HAP-1 (cell line): ENCODE measurements at regions not wholly inside any gene's neighbourhood (a gene's known extent, or its start where the extent isn't known, plus 50 kb on each side); places are given as distances from the start of the nearest gene placed in this dataset.

Experiments
- DNase-seq, 2 experiments: peaks; one replicate each; pipeline ENCODE4 v3.0.0-alpha.2; 2016 to 2020; ENCODE audit warnings: low spot score in 2 of 2
- H3K27me3 ChIP-seq: fragments of 250-450 bp; sonication (Bioruptor Pico); 2 replicates; pipeline ENCODE4 v1.5.1; 2020; ENCODE audit warnings: low read depth, mild to moderate bottlenecking, moderate library complexity
- H3K36me3 ChIP-seq: fragments of 250-450 bp; sonication (Bioruptor Pico); replicated peaks from 2 replicates; pipeline ENCODE4 v1.5.1; 2020; ENCODE audit warnings: mild to moderate bottlenecking
- H3K4me1 ChIP-seq: fragments of 250-450 bp; sonication (Bioruptor Pico); 2 replicates; pipeline ENCODE4 v1.5.1; 2020; ENCODE audit warnings: mild to moderate bottlenecking
- H3K4me3 ChIP-seq: fragments of 250-450 bp; sonication (Bioruptor Pico); 2 replicates; pipeline ENCODE4 v1.5.1; 2020; ENCODE audit warnings: mild to moderate bottlenecking, moderate library complexity
- H3K9me3 ChIP-seq: fragments of 250-450 bp; sonication (Bioruptor Pico); 2 replicates; pipeline ENCODE4 v1.5.1; 2020; ENCODE audit warnings: mild to moderate bottlenecking, moderate library complexity
- in situ Hi-C: fragments of 300-500 bp; cut with MboI; formaldehyde crosslinking; loops from 3 replicates; pipeline ENCODE4 v1.14.3; 2020; ENCODE audit warnings: low sequenced_read_pairs, inconsistent platforms, mixed read lengths

DNA sequence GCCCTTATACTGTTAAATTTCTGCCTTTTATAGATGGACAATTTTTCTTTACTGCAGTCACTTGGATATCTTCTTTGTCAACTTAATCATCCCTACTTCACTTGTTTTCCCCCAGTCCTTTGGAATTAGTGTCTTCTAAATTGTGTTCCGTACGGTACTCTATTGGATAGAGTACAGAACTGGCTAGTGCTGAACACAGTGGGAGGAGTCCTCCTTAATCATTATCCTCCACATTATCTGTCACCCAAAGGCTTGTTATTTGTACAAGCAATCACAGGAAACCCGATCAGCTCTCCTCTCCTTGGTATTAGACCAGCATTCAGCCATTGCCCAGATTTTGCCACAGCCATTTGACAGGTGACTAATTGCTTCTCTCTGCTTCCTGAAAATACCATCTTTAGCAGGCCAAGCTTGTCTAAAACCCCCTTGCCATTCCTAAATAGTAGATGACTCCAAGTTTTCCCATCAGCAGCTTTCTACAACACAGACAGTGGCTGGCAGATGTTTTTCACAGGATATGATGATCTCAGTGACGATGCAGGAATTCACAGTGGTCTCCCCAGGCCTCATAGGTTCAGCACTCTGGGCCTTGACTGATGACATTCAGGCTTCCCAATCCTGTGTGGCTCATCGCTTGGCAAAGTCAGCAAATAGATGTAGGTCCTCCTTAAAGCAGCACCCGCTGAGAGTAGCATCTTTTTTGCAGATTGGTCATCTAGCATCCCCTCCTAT is 216.0 kb upstream of the RGS6 start:
- in situ Hi-C loops, result no loop called here

DNA sequence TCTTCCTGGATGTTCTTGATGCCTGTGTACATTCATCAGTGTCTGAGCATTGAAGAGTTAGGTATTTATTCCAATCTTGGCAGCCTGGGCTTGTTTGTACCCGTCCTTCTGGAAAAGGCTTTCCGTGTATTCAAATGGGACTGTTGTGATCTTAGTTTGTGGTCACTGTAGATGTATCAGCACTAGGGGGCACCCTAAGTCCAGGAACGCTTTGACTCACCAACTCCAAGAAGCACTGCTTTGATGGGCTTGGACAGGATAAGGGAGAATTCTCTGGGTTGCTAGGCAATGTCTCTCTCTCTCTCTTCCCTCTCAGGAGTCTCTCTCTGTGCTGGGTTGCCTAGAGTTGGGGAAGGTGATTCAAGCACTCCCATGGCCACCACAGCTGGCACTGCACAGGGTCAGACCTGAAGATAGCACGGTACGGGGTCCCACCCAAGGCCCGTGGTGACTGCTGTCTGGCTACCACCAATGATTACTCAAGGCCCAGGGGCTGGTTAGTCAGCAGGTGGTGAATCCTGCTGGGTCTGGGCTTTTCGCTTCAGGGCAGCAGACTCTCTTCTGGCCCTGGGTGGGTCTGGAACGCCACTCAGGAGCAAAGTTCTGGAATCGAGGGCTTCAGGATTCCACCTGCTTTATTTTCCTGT is 211.1 kb upstream of the RGS6 start:
- DNase-seq, result peak; percentile 66 to 80
- Histone ChIP-seq H3K36me3 (no peaks in the 10 kb centered on the region), H3K27me3 (no peaks in the 10 kb centered on the region), H3K9me3 (no peaks in the 10 kb centered on the region), H3K4me3 (no peak overlapping the region), H3K4me1 (no peaks in the 10 kb centered on the region)
- in situ Hi-C loops, result no loop called here

More for the DNA sequence above, 216.0 kb upstream of the RGS6 start:
- Histone ChIP-seq H3K9me3 (no peaks in the 10 kb centered on the region), H3K4me1 (peaks cover 41% of the 10 kb centered on the region), H3K27me3 (no peaks in the 10 kb centered on the region), H3K4me3 (no peak overlapping the region), H3K36me3 (no peaks in the 10 kb centered on the region)
- DNase-seq, result no peak

DNA sequence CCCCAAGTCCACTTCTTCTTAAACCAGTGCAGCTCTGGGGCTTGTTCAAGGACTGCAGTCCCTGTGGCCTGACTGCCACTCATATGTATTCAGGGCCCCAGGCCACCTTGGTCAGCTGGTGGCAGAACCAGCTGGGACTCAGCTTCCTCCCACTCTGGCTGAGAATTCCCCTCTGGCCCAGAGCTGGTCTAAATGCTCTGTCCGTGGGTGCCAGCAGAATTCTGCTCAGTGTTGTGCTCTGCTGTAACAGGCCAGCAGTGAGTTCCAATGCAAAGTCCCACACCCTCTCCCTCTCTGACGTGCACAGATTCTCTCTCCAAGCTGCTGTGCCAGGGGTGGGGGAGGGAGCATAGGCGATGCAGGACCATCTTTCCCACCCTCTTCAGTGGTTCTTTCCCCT is 210.4 kb upstream of the RGS6 start:
- no peaks in the 10 kb centered on the region for H3K9me3 ChIP-seq
- H3K36me3 ChIP-seq, result no peaks in the 10 kb centered on the region
- no peaks in the 10 kb centered on the region for H3K4me1 ChIP-seq
- no peak overlapping the region for H3K4me3 ChIP-seq
- in situ Hi-C loops, result no loop called here
- DNase-seq, result no peak
- H3K27me3 ChIP-seq, result no peaks in the 10 kb centered on the region

DNA sequence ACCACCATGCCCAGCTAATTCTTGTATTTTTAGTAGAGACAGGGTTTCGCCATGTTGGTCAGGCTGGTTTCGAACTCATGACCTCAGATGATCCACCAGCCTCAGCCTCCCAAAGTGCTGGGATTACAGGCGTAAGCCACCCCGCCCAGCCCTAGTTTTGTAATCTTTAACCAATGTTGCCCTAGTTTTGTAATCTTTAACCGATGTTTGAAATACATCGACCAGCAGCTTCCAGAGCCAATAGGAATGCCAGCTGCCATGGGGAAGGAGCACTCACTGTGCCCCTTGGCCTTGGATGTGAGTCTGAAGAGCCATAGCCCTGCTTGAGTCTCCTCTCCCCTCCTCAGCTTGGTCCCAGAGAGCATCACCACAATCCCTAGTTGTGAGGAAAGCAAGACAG is 209.3 kb upstream of the RGS6 start:
- DNase-seq, result no peak
- in situ Hi-C loops, result no loop called here

DNA sequence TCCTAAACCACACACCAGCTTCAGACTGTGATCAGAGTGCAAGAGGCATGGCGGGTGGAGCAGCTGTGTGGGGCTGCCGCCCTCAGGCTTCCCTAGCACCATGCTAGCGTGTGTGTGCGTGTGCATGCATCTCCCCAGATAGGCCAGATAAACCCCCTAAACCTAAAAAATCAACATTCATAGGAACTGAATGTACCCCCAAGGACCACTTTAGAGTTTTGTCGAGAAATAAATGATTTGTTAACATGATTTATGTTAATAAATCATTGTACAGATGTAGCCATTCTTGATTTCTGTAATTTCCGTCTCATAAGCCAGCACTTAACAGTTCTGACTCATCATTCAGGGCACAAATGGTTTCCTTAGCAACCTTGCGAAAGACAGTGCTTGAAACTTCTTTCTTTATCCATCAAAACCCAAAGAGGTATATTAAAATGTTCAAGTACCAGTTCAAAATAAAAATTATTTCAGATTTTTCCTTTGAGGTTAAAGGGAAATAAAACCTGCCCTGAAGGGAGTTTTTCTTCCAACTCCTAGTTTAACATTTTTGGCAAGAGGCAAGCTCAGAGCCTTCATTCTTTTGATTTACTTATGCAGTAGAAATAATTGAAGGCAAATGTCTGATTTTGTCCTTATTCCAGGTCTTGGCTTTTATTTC is 206.2 kb upstream of the RGS6 start:
- no peaks in the 10 kb centered on the region for H3K36me3 ChIP-seq
- H3K9me3 ChIP-seq, result no peaks in the 10 kb centered on the region
- DNase-seq, result no peak
- peaks cover 5% of the 10 kb centered on the region for H3K4me1 ChIP-seq
- in situ Hi-C loops, result no loop called here
- no peak overlapping the region for H3K4me3 ChIP-seq
- H3K27me3 ChIP-seq, result no peaks in the 10 kb centered on the region

More for the DNA sequence above, 209.3 kb upstream of the RGS6 start:
- H3K27me3 ChIP-seq, result no peaks in the 10 kb centered on the region
- H3K4me3 ChIP-seq, result no peak overlapping the region
- H3K4me1 ChIP-seq, result no peaks in the 10 kb centered on the region
- H3K9me3 ChIP-seq, result no peaks in the 10 kb centered on the region
- H3K36me3 ChIP-seq, result no peaks in the 10 kb centered on the region

DNA sequence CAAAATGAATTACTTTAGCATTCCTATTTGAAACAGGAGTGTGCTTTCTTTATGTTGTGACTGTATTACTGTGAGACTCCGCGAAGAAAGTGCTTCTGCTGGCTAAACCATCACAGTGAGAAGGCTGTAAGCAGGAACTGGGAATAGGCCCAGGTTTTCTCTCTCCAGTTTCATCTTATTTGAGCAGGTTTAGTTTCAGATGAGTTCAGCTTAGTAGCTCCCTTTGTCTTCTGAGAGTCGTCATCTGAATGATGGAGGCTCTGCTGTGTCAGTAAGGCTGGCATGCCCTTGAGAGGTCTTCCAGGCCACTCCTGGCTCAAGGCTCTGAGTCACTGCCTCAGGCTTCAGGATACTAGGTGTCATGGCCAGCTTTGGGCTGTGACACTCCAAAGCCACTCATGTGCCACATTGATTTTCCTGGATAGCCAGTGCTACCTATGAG is 205.6 kb upstream of the RGS6 start:
- Histone ChIP-seq H3K4me3 (no peak overlapping the region), H3K27me3 (no peaks in the 10 kb centered on the region), H3K4me1 (peaks cover 5% of the 10 kb centered on the region), H3K36me3 (no peaks in the 10 kb centered on the region), H3K9me3 (no peaks in the 10 kb centered on the region)
- no peak for DNase-seq
- in situ Hi-C loops, result no loop called here

DNA sequence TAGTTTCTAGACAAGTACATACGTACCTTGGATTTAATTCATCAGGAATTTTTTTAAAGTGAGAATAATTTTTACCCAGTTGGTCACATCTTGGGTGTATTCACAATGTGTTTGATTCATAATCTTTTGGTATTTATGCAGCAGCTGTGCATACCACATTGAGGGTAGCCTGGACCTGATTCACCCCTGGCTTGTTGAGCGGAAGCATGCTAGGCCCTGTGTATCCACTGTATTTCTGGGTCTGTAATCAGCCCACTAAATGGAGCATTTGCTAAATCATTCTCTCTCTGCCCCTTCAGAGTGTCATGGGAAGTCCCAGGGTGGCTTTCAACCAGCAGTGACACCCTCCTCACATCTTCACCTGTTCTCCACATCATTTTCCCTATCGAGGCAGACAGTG is 203.8 kb upstream of the RGS6 start:
- in situ Hi-C loops, result no loop called here
- H3K4me3 ChIP-seq, result no peak overlapping the region
- no peaks in the 10 kb centered on the region for H3K27me3 ChIP-seq
- peaks cover 5% of the 10 kb centered on the region for H3K4me1 ChIP-seq
- H3K36me3 ChIP-seq, result no peaks in the 10 kb centered on the region; the same call in 1 of the 2 replicates
- no peaks in the 10 kb centered on the region for H3K9me3 ChIP-seq
- no peak for DNase-seq

DNA sequence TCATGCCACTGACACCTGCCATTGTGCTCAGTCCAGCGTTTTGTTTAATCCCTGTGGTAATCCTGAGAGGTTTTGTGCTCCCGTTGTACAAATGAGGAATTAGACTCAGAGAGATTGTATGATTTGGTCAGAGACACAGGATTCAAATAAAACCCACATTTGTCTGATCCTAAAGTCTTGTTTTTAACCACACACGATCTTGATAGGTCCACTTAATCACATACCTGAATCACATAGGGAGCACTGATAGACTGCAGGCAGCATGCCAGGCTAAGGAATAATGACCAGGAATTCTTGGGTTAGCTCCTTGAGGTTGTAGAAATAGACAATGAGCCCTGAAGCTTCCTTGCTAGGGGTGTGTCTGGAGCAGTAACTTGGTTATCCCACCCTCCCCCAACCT is 202.6 kb upstream of the RGS6 start:
- no peak overlapping the region for H3K4me3 ChIP-seq
- no peaks in the 10 kb centered on the region for H3K27me3 ChIP-seq
- no peaks in the 10 kb centered on the region for H3K9me3 ChIP-seq
- peaks cover 3% of the 10 kb centered on the region for H3K36me3 ChIP-seq
- H3K4me1 ChIP-seq, result peaks cover 5% of the 10 kb centered on the region
- in situ Hi-C loops, result no loop called here
- DNase-seq, result no peak

DNA sequence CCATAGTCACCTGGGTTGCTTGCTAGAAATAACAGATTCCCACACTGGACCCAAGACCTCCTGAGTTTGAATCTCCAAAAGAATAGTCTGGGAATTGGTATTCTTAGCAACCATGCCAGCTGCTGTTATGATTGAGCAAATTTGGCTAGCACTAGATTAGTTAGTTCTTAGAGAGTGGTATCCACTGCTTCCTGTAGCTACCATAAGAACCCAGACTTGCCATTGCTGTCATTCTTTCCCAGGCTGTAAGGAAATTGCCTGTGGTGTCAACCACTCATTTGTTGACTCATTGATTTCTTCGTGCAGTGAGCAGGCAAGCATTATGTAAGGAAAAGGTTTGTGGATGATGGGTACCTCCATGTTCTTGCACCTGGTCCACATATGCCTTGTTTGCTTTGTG is 201.8 kb upstream of the RGS6 start:
- Histone ChIP-seq H3K9me3 (no peaks in the 10 kb centered on the region), H3K36me3 (peaks cover 3% of the 10 kb centered on the region), H3K4me3 (no peak overlapping the region), H3K4me1 (peaks cover 5% of the 10 kb centered on the region), H3K27me3 (no peaks in the 10 kb centered on the region)
- no peak for DNase-seq
- in situ Hi-C loops, result no loop called here

DNA sequence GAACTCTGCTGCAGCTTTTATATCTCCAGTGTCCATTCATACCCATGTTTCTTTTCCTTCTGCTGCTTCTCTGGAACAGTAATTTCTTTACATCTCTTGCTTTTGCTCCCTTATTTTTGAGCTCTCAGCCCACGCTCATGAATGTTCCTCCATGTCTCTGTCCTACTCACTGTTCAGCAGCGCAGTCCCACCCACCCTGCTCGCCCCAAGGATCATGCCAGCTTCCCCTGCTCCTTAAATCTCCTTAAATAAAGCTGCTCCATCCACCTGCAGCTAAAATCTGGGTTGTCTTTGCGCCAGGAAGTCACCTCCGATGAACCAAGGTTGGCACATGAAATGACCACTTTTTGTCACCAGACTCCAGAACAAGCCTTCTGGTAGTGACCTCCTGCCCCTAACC is 201.1 kb upstream of the RGS6 start:
- no peaks in the 10 kb centered on the region for H3K9me3 ChIP-seq
- H3K36me3 ChIP-seq, result peaks cover 3% of the 10 kb centered on the region
- H3K4me3 ChIP-seq, result no peak overlapping the region
- no peak for DNase-seq
- in situ Hi-C loops, result no loop called here
- no peaks in the 10 kb centered on the region for H3K27me3 ChIP-seq
- peaks cover 5% of the 10 kb centered on the region for H3K4me1 ChIP-seq

DNA sequence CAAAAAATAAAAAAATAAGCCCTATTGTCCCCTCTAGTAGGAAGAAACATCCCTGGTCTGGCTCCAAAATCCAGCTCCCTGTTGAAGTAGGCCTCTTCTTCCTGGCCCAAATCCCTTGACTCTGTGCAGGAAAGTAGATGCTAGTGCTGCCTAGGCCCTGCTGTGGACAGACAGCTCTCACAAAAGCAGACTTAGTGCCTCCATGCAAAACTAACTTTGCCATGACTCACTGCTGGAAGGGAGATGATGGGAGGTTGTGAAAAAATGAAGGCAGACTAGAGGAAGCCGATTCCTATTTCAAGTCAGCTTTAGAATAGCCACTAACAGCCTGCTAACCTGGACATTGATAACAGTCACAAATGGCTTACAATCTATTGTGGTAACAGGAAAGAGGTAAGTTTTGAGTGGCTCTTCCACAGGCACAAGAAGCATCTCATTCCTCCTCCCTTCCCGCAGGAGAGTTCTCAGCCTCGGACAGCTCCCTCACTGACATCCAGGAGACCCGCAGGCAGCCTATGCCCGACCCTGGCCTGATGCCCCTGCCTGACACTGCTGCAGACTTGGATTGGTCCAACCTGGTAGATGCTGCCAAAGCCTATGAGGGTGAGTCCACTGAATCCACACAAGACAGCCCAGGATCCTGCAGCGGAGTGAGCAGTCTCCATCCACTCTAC is 198.9 kb upstream of the RGS6 start:
- no peak for DNase-seq
- no peaks in the 10 kb centered on the region for H3K27me3 ChIP-seq
- peaks cover 3% of the 10 kb centered on the region for H3K36me3 ChIP-seq
- no peak overlapping the region for H3K4me3 ChIP-seq
- peaks cover 5% of the 10 kb centered on the region for H3K4me1 ChIP-seq
- in situ Hi-C loops, result no loop called here
- no peaks in the 10 kb centered on the region for H3K9me3 ChIP-seq

DNA sequence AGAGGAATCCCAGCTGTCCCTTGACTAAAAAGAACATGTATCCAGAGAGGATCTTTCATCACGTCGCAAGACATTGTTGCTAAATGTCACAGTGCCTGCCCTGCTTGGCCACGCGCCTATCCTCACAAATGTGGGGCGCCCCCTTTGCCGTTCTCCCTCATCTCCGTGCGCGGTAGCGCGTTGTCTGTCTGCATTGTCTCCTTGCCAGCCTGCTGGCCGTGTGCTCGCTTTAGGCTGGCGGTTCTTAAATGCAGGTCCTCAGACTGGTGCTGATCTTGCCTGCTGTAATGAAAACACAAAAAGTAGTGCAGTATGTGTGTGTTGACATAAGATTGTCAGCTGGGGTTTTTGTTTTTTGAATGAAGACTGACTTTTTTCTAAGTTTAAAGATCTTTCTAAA is 198.2 kb upstream of the RGS6 start:
- Histone ChIP-seq H3K4me3 (no peak overlapping the region), H3K4me1 (peaks cover 5% of the 10 kb centered on the region), H3K9me3 (no peaks in the 10 kb centered on the region), H3K27me3 (no peaks in the 10 kb centered on the region), H3K36me3 (peaks cover 3% of the 10 kb centered on the region)
- in situ Hi-C loops, result no loop called here
- no peak for DNase-seq

DNA sequence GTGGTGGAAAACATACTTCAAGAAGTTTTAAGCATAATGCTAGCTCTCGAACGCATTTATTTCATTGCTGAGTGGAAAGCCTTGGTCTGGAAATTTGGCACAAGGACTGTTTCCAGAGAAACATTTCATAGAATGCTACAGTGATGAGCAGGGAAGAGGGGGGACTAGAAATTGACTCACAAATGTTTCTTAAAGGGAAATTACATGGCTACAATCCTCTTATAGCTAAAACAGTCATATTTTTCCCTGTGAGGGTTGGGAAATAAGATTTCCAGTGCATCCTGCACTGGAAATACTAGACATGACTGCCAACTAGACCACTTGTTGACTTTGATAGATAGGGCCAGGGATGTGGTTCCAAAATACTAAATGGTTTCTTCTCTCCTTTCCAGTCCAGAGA is 197.3 kb upstream of the RGS6 start:
- H3K27me3 ChIP-seq, result no peaks in the 10 kb centered on the region
- H3K4me3 ChIP-seq, result no peak overlapping the region
- H3K9me3 ChIP-seq, result no peaks in the 10 kb centered on the region
- in situ Hi-C loops, result no loop called here
- H3K4me1 ChIP-seq, result no peaks in the 10 kb centered on the region; the same call in 1 of the 2 replicates
- peaks cover 3% of the 10 kb centered on the region for H3K36me3 ChIP-seq
- no peak for DNase-seq

DNA sequence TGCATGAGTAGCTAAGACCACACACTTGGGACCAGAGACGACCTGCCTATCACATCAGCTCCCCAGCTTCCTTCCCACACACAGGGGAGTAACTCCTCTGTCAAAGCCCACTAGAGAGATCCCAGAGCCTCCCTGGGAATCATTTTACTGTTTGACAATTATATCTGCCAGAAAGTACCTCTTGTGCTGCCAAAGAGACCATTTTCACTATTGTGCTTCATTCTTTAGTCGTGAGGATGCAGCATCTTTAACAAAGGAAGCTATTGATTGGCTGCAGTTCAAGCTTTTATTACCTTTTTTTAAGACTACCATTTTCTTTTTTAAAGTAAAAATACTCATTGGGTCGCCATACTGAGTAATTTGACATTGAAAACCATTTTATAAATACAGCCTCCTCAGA is 194.5 kb upstream of the RGS6 start:
- Histone ChIP-seq H3K36me3 (peaks cover 3% of the 10 kb centered on the region), H3K9me3 (no peaks in the 10 kb centered on the region)
- in situ Hi-C loops, result no loop called here

More for the DNA sequence above, 194.5 kb upstream of the RGS6 start:
- DNase-seq, result no peak
- no peaks in the 10 kb centered on the region for H3K27me3 ChIP-seq
- H3K4me1 ChIP-seq, result no peaks in the 10 kb centered on the region
- no peak overlapping the region for H3K4me3 ChIP-seq
